RCC 7860 (cell line): ENCODE measurements at regions not wholly inside any gene's neighbourhood (a gene's known extent, or its start where the extent isn't known, plus 50 kb on each side); places are given as distances from the start of the nearest gene placed in this dataset.

Experiments
- DNase-seq: peaks from one replicate; pipeline ENCODE4 v3.0.0-alpha.2; 2015; ENCODE audit warnings: low spot score
- FAIRE-seq: peaks from 2 replicates; lab custom pipeline; 2012; peaks lifted over from hg19 to GRCh38; lab: Jason Lieb, UNC

DNA sequence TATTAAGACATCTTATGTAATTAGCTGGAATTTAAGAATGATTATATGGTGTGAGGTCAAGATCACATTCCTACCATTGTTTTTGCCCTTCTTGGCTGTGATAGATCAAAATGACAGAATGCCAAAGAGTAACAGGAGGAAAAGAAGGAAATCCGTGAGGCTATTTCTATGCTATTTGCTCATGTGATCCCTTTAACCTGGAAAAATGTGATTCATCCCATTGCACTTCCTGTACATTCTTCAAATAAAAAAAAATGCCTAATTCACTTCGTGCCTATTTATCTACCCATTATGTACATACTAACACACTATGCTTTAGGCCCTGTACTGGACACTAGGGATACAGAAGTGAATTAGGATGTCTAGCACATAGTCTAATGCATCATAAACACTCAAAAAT, 154.1 kb upstream of the PAPPA start:
- DNase-seq = peak; percentile 37

DNA sequence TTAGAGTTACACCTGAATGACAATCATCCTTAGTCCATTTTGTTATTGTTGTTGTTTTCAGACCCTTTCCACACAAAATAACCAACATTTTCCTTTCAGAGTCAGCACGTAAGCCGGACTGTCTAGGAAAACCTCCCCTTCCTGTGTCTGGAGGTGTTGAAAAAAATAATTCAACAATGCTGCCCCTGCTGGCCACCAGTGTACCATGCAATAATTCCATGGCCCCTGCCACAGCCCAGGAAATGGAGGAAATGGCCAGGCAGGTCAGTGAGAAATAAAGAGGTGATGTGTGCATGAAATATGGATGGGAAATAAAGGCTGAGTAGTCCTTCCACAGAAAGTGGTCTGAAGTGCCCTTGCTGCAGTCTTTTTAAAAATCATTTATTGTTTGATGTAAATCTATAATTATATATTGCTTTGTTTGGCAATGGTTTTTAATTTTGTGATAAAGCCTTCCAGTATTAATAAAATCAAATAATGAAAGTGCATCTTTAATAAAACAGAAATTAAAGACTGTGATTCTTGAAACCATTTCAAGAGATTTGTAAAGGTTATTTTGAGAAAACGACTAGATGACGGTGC, 152.8 kb upstream of the PAPPA start:
- FAIRE-seq = peak; percentile 2

More for the DNA sequence above, 154.1 kb upstream of the PAPPA start:
- FAIRE-seq = peak; percentile 64

DNA sequence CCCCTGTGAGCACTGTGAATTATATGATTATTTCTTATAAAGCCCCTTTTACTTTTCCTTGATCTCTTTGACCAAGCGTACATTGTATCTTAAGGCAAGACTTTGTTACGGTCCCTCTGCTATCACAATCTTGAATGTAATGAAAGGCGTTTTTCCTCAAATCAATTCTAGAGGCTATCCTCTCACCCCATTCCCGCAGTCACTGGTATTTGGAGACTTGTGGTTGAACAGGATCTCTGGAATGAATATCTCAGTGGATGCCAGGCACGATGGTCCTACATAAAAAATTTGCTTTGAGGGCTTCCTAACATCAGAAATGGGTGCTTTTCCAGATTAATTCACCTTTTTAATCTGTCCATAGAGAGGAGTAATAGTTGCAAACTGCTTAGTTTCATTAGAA, 151.4 kb upstream of the PAPPA start:
- DNase-seq = no peak
- FAIRE-seq = no peak

More for the DNA sequence above, 152.8 kb upstream of the PAPPA start:
- peak; percentile 20 for DNase-seq

DNA sequence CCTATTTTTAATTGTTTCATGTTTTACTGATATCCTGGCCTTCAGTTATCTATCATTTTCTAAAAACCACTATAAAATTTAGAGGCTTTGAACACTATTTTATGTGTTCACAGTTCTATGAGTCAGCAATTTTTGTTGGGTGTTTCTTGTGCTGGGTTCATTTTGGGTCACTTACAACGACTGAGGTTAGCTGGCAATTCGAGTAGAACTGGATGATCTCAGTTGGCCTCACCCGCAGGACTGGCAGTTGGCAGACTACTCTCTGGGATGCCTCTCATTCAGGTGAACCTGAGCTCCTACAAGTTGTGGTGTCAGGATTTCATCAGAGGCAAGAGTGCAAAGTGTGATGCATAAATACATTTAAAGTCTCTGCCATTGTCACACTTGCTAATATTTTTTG, 151.0 kb upstream of the PAPPA start:
- FAIRE-seq (peak; percentile 96), DNase-seq (peak; percentile 78)

DNA sequence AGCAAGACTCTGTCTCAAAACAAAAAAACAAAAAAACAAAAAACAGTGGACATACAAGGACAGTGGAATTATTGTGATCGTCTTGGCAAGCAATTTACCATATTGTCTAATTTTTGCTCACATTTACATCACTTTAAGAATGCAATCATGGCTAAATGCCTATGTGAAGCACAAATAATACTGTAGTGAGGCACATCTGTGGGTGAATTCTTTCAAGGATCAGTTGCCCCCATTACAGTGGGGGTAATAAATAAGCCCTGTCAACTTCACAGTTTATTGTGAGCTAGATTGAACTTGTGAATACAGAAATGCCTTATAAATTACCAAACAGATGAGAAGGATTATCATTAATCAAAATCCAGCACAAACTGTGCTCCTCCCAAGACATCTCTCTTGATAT, 150.2 kb upstream of the PAPPA start:
- DNase-seq (no peak), FAIRE-seq (no peak)

DNA sequence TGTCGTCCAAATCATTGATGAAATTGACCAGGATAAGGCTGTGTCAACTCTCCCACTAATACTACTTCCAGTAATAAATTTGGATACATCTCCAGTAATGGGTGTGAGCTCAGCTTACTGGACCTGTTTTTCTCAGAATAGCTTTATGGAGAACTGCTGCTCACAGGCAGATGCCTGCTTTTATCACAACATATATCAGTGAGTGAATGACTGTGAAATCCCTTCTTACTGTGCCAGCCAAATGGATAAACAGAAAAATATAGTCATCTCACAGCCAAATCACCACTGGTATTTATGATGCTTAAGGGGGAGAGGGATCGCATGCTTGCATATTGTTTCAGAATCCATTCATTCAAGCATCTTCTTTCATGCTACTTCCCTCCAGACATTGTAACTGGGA, 148.4 kb upstream of the PAPPA start:
- FAIRE-seq = no peak
- no peak for DNase-seq

DNA sequence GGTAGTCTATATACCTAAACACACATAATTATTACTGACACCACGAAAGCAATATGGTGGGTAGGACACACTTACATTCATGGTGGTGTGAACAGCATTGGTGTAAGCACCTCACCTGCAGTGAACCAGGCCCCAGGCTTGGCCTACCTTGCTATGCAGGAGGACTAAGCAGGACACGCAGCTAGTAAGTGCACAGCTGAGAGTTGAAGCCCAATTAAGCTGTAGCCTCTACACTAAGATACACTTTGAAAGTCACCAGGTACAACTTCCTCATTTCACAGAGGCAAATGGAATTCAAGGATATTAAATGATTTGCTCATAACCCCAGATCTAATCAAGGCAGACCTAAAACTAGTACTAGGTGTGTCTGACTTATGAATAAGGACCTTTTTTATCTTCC, 145.8 kb upstream of the PAPPA start:
- no peak for FAIRE-seq
- DNase-seq = no peak

DNA sequence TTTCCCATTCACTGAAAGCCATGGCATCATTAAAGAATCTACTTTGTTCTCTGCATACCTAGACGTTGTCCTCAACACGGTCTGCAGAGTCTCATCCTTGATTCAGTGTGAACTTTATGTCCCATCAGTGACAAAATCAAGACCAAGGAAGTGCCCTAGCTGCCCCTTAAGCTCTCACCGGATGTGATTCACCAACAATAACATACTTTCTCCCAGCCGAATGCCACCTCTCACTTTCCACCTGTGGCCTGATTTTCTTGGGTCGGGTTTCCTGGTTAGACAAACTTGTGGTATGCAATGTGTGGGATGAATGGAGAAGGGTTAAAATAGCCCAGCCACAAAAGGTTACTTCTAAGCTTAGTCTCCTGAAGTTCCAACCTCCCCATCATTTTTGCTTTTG, 145.3 kb upstream of the PAPPA start:
- DNase-seq (peak; percentile 86), FAIRE-seq (peak; percentile 94)

DNA sequence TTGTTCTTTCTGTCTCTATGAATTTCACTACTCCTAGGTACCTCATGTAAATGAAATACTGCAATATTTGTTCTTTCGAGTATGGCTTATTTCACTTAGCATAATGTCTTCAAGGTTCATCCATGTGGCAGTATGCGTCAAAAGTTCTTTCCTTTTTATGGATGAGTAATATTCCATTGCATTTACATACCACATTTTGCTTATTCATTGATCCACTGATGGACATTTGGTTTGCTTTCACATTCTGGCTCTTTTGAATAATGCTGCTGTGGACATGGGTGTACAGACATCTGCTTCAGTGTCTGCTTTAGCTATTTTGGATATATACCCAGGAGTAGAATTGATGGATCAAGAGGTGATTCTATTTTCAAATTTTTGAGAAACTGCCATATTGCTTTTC, 144.2 kb upstream of the PAPPA start:
- DNase-seq (no peak), FAIRE-seq (no peak)

DNA sequence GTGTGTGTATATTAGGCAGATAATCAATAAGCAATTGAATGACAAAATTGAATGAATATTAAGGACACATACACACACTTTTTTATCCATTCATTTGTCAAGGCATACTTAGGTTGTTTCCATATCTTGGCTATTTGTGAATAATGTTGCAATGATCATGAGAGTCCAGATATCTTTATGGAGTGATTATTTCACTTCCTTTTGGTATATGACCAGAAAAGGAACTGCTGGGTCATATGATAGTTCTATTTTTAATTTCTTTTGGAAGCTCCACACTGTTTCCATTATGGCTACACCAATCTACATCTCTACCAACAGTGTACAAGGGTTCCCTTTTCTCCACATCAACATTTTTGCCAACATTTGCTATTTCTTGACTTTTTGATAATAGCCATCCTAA, 137.7 kb upstream of the PAPPA start:
- FAIRE-seq = no peak

DNA sequence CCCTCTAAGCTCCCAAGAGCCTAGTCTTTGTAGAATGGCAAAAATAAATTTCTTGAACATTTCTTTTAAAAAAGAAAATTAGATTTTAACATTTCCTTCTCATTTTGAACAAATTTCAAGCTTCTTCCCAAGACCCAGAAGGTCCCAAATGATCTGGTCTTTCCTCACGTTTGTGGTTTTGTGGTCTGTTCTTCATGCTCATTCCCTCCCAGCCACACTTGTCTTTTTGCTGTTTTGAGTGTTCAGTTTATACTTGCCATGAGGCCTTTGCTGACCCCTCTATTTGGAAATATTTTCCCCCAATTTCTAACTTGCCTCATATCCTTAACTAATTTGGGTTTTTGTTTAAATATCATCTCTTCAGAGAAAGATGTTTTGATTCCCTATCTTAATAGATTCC, 133.4 kb upstream of the PAPPA start:
- no peak for FAIRE-seq
- no peak for DNase-seq

More for the DNA sequence above, 137.7 kb upstream of the PAPPA start:
- no peak for DNase-seq

DNA sequence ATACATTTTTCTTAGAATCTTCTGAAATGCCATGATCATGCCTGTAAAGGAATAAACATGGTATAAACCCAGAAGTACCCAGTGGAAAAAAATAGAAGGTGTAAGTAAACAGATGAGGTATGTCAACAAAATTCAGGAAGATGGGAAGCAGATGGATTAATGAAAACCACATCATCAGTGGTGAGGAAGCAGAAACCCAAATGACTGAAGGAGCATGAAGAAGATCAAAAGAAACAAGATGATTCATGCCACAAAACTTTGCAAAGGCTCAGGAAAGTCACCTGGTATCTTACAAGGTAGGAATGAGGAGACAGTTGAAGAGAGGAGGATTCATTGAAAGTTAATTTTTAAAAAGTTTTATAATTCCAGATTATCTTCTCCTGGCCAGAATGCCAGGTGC, 132.8 kb upstream of the PAPPA start:
- FAIRE-seq = peak; percentile 81
- peak; percentile 65 for DNase-seq

DNA sequence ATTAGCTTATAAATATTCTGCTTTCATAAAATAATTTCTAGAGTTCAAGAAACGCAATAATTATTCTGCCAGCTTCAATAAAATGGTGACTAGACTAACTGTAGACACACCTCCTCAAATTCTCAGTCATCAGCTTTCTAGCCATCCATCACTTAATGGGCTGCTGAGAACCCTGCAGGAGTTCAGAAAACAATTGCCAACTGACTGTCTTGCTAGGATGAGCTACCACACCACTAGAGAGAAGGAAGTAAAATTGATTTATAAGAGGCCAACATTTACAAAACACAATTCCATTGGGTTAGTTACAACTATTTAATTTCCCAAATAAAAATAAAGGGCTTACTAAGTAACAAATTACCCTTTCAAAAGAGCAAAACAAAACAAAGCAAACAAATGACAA, 126.5 kb upstream of the PAPPA start:
- FAIRE-seq = no peak
- peak; percentile 37 for DNase-seq

DNA sequence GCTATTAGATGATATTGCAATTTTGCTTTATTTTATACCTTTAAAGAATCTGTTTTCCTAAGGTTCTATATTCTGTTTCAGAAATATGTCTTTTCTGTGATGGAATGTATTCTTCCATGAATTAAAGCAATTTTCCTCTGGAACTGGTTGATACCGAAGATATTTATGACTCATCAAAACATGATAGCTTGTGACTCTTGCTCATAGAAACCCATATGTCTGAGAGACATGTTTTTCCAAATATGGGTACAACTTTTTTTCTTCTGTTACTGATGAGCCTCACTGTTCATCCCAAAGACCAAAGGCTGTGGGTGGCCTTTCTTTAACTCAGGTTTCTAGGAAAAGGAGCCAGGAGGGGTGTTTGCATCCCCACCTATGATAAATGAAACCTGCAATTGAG, 126.1 kb upstream of the PAPPA start:
- DNase-seq (peak; percentile 65), FAIRE-seq (peak; percentile 83)

DNA sequence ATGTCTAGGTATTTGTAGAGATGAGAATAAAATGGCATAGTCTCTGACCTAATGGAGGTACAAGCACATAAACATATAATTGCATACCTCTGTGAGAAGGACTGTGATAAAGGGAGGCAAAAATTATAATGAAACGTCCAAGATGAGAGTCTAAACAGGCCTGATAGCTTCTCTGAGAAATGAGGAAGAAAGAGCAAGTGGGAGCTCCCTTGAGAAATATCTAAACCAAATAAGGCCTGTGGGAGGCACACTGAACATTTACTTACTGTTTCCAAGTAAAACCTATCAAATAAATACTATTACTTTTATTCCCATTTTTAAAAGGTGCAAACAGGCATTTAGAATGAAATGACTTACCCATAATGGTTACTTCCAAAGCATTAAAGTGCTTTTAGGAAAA, 125.6 kb upstream of the PAPPA start:
- DNase-seq = no peak
- no peak for FAIRE-seq

DNA sequence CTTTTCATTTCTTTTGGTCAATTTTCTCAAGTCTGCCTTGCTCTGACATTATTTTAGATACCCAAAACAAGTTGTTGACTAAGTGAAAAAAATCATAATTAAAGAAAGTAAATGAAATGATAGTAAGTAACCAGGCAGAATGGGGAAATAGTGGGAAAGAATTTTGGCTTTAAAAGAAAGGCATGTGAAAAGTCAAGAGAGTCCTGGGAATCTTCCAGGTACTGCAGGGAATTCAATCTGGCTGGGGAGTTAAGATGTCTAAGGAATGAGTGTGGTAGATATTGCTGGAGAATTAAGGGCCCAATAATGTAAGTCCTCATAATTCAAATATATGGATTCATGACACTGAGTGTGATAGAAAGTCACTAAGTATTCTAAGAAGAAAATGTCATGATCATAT, 123.1 kb upstream of the PAPPA start:
- DNase-seq (no peak), FAIRE-seq (no peak)

DNA sequence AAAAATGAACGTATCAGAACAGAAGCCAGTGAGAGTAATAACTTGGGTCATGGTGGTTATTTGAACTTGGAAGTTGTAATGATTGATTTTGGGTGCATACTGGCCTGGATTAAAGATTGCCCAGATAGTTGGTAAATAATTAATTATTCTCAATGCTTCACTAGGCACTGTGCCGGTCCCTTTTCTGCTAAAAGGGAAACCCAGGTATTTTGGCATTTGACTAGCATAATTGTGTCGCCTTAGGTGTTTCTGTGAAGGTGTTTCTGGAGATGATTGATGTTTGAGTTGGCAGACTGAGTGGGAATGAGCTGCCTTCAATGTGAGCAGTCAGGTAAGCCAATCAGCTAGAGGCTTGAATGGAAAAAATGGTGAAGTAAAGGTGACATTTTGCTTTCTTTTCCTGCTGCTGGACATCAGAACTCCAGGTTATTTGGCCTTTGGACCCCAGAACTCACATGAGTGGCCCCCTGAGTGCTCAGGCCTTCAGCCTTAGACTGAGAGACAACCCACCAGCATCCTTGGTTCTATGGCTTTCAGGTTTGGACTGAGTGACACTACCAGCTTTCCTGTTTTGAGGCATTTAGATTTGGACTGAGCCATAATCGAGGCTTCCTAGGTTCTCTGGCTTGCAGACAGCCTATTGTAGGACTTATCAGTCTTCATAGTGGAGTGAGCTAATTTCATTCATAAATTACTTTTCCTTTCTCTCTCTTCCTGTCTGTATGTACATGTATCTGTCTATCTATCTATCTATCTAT, 120.7 kb upstream of the PAPPA start:
- FAIRE-seq = peak; percentile 85

DNA sequence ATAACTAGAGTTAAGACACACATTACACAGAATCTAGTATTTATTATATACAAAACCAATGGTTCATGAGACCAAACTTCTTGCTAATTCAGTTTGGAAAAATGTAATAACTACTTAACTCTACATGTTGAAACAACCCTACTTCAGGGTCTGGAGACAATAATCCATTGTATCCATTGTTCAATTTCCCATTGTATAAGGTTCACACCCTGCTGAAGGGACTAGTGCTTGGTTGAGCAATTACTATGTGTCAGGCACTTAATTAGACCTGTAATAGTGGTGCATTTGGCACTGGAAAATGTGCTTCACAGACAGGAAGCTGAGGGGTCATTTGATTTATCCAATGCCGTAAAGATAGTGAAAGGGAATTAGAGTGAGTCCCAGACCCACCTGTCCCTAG, 114.3 kb upstream of the PAPPA start:
- no peak for FAIRE-seq
- DNase-seq = no peak

More for the DNA sequence above, 120.7 kb upstream of the PAPPA start:
- DNase-seq = no peak

DNA sequence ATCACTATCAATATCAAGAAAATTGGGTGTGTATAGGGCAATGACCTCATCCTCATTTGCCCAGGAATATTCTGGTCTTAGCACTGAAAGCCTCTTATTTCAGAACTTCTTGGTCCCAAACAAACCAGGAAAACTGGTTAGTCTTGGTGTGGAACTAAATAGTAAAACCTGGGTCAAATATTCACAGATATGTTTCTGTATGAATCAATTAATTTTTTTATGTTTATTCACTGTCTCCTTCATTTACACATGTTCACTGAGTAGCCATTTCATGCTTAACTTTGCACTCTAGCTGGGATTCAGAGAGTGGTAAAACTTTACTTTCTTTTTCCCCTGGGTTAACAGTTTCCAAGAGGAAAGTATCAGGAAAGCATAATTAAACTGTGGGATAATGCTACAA, 113.7 kb upstream of the PAPPA start:
- DNase-seq = no peak
- no peak for FAIRE-seq

DNA sequence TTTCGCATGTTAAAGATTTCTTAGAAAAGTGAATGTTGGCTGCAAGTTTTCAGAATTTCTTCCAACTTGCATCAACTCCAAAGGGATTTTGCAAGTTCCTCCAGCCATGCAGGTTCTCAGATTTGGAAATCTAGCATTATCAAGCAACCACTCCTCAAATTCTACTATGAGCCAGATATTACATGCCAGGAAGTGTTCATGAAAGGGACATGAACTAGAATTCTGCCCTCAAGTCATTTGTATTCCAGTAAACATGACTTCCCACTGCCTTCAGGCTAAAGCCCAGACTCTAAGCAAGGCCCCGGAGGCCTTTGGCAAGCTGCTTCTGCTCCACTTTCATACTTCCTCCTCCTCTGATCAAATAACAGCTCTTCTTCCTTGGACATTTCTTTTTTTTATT, 111.3 kb upstream of the PAPPA start:
- DNase-seq (no peak), FAIRE-seq (no peak)

DNA sequence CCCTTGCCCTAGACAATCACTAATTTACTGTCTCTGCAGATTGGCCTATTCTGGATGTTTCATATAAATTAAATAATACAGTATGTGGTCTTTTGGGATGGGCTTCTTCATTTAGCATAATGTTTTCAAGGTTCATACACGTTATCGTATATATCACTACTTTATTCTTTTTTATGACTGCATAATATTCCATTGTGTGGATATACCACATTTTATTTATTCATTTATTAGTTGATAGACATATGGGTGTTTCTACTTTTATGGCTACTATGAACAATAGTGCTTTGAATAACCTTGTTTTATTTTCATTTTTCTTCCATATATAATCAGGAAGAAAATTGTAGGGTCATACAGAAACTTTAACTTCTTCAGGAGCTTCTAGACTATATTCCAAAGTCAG, 108.5 kb upstream of the PAPPA start:
- DNase-seq (no peak), FAIRE-seq (no peak)

DNA sequence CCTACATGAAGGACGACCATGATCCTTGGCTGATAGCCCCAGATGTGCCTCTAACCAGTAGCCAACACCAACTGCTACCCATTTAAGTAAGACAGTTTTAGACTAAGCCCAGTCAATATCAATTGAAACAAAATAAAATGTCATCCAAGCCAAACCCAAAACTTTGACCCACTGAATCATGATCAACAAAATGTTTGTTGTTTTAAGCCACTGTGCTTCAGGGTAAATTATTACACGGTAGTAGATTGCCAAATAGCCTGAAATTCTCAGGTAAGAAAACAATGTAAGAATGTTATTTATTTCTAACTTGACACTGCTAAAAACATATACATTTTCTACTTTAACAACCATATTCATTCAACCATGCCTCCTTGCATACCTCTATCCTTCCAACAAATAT, 105.5 kb upstream of the PAPPA start:
- DNase-seq (no peak), FAIRE-seq (no peak)

DNA sequence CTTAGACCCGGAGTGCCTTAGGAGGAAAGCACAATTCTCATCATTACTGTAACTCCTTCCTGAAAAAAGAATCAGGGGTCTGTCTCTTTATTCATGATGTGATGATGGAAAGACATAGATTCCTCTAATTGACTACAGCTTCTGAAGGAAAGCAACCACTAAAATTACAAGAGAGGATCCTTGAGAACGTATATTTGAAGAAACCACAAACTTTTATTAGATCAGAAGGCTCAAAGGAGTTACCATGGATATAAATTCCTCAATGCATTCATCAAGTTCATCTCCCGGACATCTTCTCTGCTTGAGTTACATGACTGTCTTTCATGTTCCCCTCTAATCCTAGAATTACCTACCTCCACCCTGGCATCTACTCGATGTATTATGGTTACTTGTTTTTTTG, 104.1 kb upstream of the PAPPA start:
- FAIRE-seq (no peak), DNase-seq (no peak)
